ENCODE measurements at regions not wholly inside any gene's neighbourhood (a gene's known extent, or its start where the extent isn't known, plus 50 kb on each side); places are given as distances from the start of the nearest gene placed in this dataset.

- no peak for DNase-seq (ENCODE audit: insufficient read length, low spot score)
- no peak for FAIRE-seq
- TF ChIP-seq, protein P1, sequence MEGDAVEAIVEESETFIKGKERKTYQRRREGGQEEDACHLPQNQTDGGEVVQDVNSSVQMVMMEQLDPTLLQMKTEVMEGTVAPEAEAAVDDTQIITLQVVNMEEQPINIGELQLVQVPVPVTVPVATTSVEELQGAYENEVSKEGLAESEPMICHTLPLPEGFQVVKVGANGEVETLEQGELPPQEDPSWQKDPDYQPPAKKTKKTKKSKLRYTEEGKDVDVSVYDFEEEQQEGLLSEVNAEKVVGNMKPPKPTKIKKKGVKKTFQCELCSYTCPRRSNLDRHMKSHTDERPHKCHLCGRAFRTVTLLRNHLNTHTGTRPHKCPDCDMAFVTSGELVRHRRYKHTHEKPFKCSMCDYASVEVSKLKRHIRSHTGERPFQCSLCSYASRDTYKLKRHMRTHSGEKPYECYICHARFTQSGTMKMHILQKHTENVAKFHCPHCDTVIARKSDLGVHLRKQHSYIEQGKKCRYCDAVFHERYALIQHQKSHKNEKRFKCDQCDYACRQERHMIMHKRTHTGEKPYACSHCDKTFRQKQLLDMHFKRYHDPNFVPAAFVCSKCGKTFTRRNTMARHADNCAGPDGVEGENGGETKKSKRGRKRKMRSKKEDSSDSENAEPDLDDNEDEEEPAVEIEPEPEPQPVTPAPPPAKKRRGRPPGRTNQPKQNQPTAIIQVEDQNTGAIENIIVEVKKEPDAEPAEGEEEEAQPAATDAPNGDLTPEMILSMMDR (IDR thresholded peaks at IDR 0.05; ENCODE audit: insufficient read depth, missing control alignments): no peak
These were observed 77.3 kb upstream of the MSX1 start for GRCh38 chr4:4781936-4782707.

GRCh38 chr4:4780729-4781244, 78.7 kb upstream of the MSX1 start:
- FAIRE-seq: no peak
- no peak for DNase-seq (ENCODE audit: insufficient read length, low spot score)
- TF ChIP-seq, protein P1 (IDR thresholded peaks at IDR 0.05; ENCODE audit: insufficient read depth, missing control alignments): no peak

GRCh38 chr4:4779486-4779885, 80.0 kb upstream of the MSX1 start:
- FAIRE-seq (no peak), DNase-seq (ENCODE audit: insufficient read length, low spot score) (no peak)
- TF ChIP-seq, protein P1 (IDR thresholded peaks at IDR 0.05; ENCODE audit: insufficient read depth, missing control alignments): no peak

DNA sequence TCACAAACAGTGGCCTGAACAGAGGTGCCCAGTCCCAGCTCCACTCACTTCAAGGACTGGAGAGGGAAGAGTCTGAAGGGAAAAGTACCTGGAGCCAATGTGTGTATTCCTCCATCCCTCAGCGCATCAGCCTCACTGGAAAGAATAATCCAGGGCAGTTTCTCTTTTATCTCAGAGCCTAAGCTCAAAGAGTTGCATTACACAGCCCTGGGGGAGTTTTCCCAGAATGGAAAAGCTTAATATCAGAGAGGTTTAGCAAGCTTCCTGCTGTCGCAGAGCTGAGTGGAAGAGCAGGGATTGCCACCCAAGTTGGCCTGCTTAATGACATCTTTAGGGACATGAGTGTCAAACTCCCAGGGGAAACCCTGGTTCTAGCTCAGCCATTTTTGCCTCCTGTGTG, 80.4 kb upstream of the MSX1 start:
- no peak for DNase-seq (ENCODE audit: insufficient read length, low spot score)
- TF ChIP-seq, protein P1 (IDR thresholded peaks at IDR 0.05; ENCODE audit: insufficient read depth, missing control alignments): no peak
- FAIRE-seq: no peak

- TF ChIP-seq, protein P1 (IDR thresholded peaks at IDR 0.05; ENCODE audit: insufficient read depth, missing control alignments): no peak
- DNase-seq (ENCODE audit: insufficient read length, low spot score) (no peak), FAIRE-seq (no peak)
These were observed 80.9 kb upstream of the MSX1 start for GRCh38 chr4:4778554-4778953.

GRCh38 chr4:4776934-4777333, 82.5 kb upstream of the MSX1 start:
- DNase-seq (ENCODE audit: insufficient read length, low spot score): no peak
- no peak for FAIRE-seq
- TF ChIP-seq, protein P1 (IDR thresholded peaks at IDR 0.05; ENCODE audit: insufficient read depth, missing control alignments): no peak

- no peak for FAIRE-seq
- TF ChIP-seq, protein P1 (IDR thresholded peaks at IDR 0.05; ENCODE audit: insufficient read depth, missing control alignments): no peak
- no peak for DNase-seq (ENCODE audit: insufficient read length, low spot score)
These were observed 83.1 kb upstream of the MSX1 start for GRCh38 chr4:4776335-4776734.
